Body of pancreas (tissue), 4 donors: ENCODE measurements at regions not wholly inside any gene's neighbourhood (a gene's known extent, or its start where the extent isn't known, plus 50 kb on each side); places are given as distances from the start of the nearest gene placed in this dataset.

ENCODE experiments used
- POLR2A ChIP-seq, 3 donors: fragments of 450-650 bp; IDR thresholded peaks; one replicate each; pipeline ENCODE4 v1.6.1; 2016; ENCODE audit warnings: antibody characterized with exemption in 3 of 3, mild to moderate bottlenecking in 2 of 3
- TF ChIP-seq, protein P1 (sequence below), 7 experiments: fragments of 450-650 bp in 4 of 7; fragments of 200-600 bp in 3 of 7; sonication (generic) in 3 of 7; IDR thresholded peaks; one replicate each; pipeline ENCODE4 v1.5.1; 2016 to 2019; ENCODE audit warnings: antibody characterized with exemption in 7 of 7

DNA sequence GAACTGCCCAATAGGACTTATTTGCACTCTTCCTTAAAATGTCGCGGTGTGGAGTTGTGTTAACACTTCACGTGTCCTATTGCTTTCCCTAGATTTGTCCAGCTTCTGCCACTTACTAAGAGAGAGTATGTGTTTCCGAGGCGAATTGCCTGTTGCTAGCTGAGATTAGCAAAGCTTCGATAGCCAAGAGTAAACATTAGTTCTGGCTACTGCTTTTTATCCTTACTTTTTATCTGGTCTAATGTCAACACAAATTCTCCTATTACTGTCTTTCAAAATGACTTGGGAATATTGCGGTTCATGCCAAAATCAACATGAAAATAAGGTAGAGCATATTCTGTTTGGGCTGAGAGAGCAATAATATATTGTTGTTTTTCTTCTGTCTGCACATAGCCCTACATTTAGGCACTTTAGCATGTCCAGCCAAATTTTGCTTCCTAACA is 90.4 kb upstream of the VEGFC start:
- no peak for TF ChIP-seq POLR2A (IDR thresholded peaks at IDR 0.05)
- TF ChIP-seq, protein P1, sequence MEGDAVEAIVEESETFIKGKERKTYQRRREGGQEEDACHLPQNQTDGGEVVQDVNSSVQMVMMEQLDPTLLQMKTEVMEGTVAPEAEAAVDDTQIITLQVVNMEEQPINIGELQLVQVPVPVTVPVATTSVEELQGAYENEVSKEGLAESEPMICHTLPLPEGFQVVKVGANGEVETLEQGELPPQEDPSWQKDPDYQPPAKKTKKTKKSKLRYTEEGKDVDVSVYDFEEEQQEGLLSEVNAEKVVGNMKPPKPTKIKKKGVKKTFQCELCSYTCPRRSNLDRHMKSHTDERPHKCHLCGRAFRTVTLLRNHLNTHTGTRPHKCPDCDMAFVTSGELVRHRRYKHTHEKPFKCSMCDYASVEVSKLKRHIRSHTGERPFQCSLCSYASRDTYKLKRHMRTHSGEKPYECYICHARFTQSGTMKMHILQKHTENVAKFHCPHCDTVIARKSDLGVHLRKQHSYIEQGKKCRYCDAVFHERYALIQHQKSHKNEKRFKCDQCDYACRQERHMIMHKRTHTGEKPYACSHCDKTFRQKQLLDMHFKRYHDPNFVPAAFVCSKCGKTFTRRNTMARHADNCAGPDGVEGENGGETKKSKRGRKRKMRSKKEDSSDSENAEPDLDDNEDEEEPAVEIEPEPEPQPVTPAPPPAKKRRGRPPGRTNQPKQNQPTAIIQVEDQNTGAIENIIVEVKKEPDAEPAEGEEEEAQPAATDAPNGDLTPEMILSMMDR (IDR thresholded peaks at IDR 0.05), result no peak
